Gastrocnemius medialis (tissue), 4 donors: ENCODE measurements at regions not wholly inside any gene's neighbourhood (a gene's known extent, or its start where the extent isn't known, plus 50 kb on each side); places are given as distances from the start of the nearest gene placed in this dataset.

Source experiments
- ATAC-seq, 2 donors: fragments of 150-250 bp; one replicate each; pipeline ENCODE4 v1.9.1; 2016
- DNase-seq, 2 donors: peaks; one replicate each; pipeline ENCODE4 v3.0.0-alpha.2; 2019
- H3K27ac ChIP-seq, 4 donors: fragments of 200-600 bp; sonication (generic); 1 replicate in 1 of 4; 2 replicates in 3 of 4; pipeline ENCODE4 v1.5.1; 2016 to 2018; ENCODE audit warnings: mild to moderate bottlenecking in 2 of 4, moderate library complexity in 1 of 4
- H3K27me3 ChIP-seq, 3 donors: fragments of 200-600 bp; sonication (generic) in 2 of 3; 1 replicate in 1 of 3; 2 replicates in 2 of 3; pipeline versions ENCODE4 v1.5.1 to v1.6.0; 2016 to 2019; ENCODE audit warnings: mild to moderate bottlenecking in 1 of 3, moderate library complexity in 1 of 3
- H3K36me3 ChIP-seq, 2 donors: fragments of 200-600 bp; sonication (generic) in 1 of 2; one replicate each; pipeline ENCODE4 v1.5.1; 2017 to 2018
- H3K4me1 ChIP-seq, 2 donors: fragments of 200-600 bp; sonication (generic) in 1 of 2; one replicate each; pipeline ENCODE4 v1.5.1; 2016 to 2017; ENCODE audit warnings: mild to moderate bottlenecking in 2 of 2
- H3K4me3 ChIP-seq, 4 donors: fragments of 200-600 bp; sonication (generic) in 3 of 4; 1 replicate in 1 of 4; 2 replicates in 3 of 4; pipeline ENCODE4 v1.5.1; 2016 to 2019; ENCODE audit warnings: mild to moderate bottlenecking in 2 of 4
- H3K9me3 ChIP-seq, 3 donors: fragments of 200-600 bp; sonication (generic) in 2 of 3; 1 replicate in 1 of 3; 2 replicates in 2 of 3; pipeline ENCODE4 v1.5.1; 2016 to 2019
- POLR2A ChIP-seq, 2 donors: fragments of 450-650 bp; IDR thresholded peaks; one replicate each; pipeline ENCODE4 v1.6.1; 2017; ENCODE audit warnings: antibody characterized with exemption in 2 of 2, mild to moderate bottlenecking in 2 of 2, moderate library complexity in 2 of 2
- in situ Hi-C, 4 donors: fragments of 200-750 bp; cut with MboI; loops; one replicate each; pipeline versions ENCODE4 v1.15.0 to v1.8.0; 2017; ENCODE audit warnings: low sequenced_read_pairs in 4 of 4
- intact Hi-C: fragments of 100-400 bp; cut with DNase I; formaldehyde crosslinking; loops from one replicate; pipeline ENCODE4 v1.15.1; 2023; ENCODE audit warnings: low total_unique reads
- TF ChIP-seq, protein P1 (sequence below), 5 experiments: fragments of 450-650 bp in 3 of 5; fragments of 200-600 bp in 2 of 5; sonication (generic) in 2 of 5; IDR thresholded peaks in 4 of 5; conservative IDR thresholded peaks in 1 of 5; 1 replicate in 4 of 5; 2 replicates in 1 of 5; pipeline ENCODE4 v1.5.1; 2016 to 2019; ENCODE audit warnings: antibody characterized with exemption in 5 of 5, mild to moderate bottlenecking in 3 of 5, moderate library complexity in 3 of 5

DNA sequence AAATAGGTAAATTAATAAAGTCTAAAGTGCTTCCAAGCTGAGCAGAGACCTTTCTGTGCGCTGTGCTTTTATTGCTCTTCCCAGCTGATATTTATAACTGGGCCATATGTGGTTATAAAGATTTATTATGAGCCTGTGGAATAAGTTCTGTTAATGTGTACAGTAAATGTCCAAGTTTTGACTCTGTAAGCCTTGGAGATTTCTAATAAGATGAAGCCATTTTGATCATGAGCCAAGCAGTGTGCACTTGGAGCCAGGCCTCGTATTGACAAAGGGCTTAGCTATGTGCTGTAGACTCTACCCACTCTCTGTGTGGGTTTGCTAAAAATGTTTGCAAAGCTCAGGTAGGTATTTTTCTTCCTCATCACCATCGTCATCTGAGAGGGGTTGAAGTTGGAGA lies 361.1 kb downstream of the FOXA2 start:
- TF ChIP-seq, protein P1, sequence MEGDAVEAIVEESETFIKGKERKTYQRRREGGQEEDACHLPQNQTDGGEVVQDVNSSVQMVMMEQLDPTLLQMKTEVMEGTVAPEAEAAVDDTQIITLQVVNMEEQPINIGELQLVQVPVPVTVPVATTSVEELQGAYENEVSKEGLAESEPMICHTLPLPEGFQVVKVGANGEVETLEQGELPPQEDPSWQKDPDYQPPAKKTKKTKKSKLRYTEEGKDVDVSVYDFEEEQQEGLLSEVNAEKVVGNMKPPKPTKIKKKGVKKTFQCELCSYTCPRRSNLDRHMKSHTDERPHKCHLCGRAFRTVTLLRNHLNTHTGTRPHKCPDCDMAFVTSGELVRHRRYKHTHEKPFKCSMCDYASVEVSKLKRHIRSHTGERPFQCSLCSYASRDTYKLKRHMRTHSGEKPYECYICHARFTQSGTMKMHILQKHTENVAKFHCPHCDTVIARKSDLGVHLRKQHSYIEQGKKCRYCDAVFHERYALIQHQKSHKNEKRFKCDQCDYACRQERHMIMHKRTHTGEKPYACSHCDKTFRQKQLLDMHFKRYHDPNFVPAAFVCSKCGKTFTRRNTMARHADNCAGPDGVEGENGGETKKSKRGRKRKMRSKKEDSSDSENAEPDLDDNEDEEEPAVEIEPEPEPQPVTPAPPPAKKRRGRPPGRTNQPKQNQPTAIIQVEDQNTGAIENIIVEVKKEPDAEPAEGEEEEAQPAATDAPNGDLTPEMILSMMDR (IDR thresholded peaks at IDR 0.05 in 4 of 5, conservative IDR thresholded peaks at IDR 0.05 in 1 of 5), result no peak
- TF ChIP-seq POLR2A (IDR thresholded peaks at IDR 0.05), result no peak
- H3K9me3 ChIP-seq, result no peaks in the 10 kb centered on the region

DNA sequence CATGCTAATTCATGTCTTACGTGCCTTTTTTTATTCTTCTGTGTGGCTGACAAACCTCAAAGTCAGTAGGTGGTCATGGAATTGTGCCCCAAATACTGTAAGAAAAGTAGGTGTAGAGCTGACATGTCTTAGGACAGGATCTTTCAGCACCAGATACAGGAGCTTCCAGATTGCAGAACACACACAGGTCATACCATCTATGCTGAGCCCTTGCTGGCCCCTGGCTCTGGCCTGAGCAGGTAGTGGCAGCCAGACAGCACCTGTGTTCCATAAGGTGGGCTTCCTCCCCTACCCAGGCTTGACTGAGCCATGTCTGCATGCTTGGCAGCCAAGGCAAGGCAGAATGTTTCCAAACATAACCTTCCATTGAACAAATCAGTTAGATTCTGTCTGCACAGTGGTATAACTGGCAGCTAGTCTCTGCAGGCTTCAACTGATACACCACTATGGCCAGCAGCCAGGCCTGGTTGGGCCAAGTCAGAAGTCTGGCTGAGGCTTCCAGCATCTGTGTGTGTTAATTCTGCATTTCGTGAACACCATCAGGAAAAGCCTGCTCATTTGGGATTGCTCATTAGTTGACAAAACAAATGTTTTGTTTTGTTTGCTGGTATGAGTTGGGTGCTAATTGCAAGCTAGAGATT lies 366.5 kb downstream of the FOXA2 start:
- Histone ChIP-seq H3K4me3 (no peak overlapping the region), H3K27me3 (peaks cover 0 to 5% (median 0%) of the 10 kb centered on the region in 3 donors), H3K4me1 (no peaks in the 10 kb centered on the region), H3K9me3 (no peaks in the 10 kb centered on the region), H3K36me3 (no peaks in the 10 kb centered on the region), H3K27ac (no peak overlapping the region)
- in situ Hi-C loops, result no loop called here
- intact Hi-C loops, result no loop called here
- DNase-seq (no peak), ATAC-seq (no peak)
- no peak for TF ChIP-seq POLR2A (IDR thresholded peaks at IDR 0.05)
- TF ChIP-seq, protein P1 (IDR thresholded peaks at IDR 0.05 in 4 of 5, conservative IDR thresholded peaks at IDR 0.05 in 1 of 5), result no peak

More for the DNA sequence above, 361.1 kb downstream of the FOXA2 start:
- DNase-seq (no peak), ATAC-seq (no peak)
- Histone ChIP-seq H3K4me3 (no peak overlapping the region), H3K36me3 (no peaks in the 10 kb centered on the region), H3K4me1 (no peaks in the 10 kb centered on the region), H3K27ac (no peak overlapping the region), H3K27me3 (no peaks in the 10 kb centered on the region)
- in situ Hi-C loops, result no loop called here
- intact Hi-C loops, result no loop called here

DNA sequence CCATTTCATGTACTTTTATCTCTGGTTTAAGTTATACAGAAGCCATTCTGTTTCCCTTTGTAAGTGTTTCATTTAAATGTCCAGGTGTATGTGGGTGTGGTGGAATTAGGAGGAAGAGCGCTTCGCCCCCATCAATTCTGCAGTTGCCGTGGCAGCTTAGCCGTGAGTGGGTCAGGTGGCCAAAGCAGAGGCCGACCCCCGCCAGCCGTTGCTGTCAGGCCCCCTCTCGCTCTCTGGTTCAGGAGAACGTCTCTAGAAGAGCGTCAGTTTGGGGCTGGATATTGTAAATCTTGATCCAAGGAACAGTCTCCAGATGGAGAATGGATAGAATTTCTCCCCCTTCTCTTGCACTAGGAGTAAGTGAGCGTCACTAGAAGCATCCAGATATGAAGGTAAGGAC lies 367.4 kb downstream of the FOXA2 start:
- in situ Hi-C loops (no loop called here), intact Hi-C loops (no loop called here)
- H3K4me1 ChIP-seq, result no peaks in the 10 kb centered on the region
- ATAC-seq, result no peak
- no peak for TF ChIP-seq POLR2A (IDR thresholded peaks at IDR 0.05)
- TF ChIP-seq, protein P1 (IDR thresholded peaks at IDR 0.05 in 4 of 5, conservative IDR thresholded peaks at IDR 0.05 in 1 of 5), result no peak
- H3K36me3 ChIP-seq, result no peaks in the 10 kb centered on the region
- H3K9me3 ChIP-seq, result no peaks in the 10 kb centered on the region
- no peak for DNase-seq
- no peak overlapping the region for H3K4me3 ChIP-seq
- H3K27me3 ChIP-seq, result peaks cover 0 to 5% (median 0%) of the 10 kb centered on the region in 3 donors
- H3K27ac ChIP-seq, result no peak overlapping the region

DNA sequence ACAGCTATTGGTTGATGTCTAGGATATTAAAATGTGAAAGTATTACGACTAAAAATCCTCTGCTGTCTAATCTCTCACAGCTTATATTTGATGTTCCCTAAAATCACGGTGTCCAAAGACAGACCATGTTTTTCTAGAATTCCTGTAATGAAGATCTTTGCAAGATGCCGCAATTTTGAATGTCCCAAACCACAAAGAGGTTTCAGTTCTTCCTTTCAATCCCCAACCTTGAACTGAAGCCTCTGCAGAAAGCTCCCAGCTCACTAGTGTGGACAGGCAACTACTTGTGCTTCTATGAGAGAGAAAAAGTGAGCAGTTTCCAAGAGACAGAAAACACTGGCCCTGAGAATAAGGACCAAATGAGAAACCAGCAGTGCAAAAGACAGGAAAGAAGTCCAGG lies 370.1 kb downstream of the FOXA2 start:
- Histone ChIP-seq H3K9me3 (no peaks in the 10 kb centered on the region), H3K27ac (no peak overlapping the region), H3K27me3 (peaks cover 0 to 5% (median 0%) of the 10 kb centered on the region in 3 donors), H3K36me3 (no peaks in the 10 kb centered on the region), H3K4me1 (no peaks in the 10 kb centered on the region), H3K4me3 (no peak overlapping the region)
- intact Hi-C loops, result no loop called here
- no peak for DNase-seq
- no peak for ATAC-seq
- no peak for TF ChIP-seq POLR2A (IDR thresholded peaks at IDR 0.05)
- in situ Hi-C loops, result no loop called here

DNA sequence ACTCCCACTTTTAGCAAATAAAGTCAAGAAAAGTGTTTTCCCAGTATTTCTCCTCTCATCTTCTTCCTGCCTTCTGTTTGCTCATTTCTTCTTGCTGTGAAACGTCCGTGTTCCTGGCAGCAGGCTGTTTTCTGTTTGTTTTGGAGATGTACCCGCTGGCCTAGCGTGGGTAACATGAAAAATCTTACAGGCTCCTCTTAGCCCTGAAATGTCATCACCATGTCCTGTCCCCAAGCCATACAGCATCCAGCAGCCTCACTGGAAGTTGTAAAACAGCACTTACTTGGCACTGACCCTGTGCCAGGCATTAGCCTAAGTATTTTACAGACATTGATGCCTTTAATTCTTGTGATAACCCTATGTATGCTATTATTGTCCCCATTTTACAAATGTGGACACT lies 371.1 kb downstream of the FOXA2 start:
- Histone ChIP-seq H3K4me3 (no peak overlapping the region), H3K4me1 (no peaks in the 10 kb centered on the region), H3K9me3 (no peaks in the 10 kb centered on the region), H3K36me3 (no peaks in the 10 kb centered on the region), H3K27ac (no peak overlapping the region), H3K27me3 (peaks cover 0 to 5% (median 0%) of the 10 kb centered on the region in 3 donors)
- intact Hi-C loops (no loop called here), in situ Hi-C loops (no loop called here)
- no peak for TF ChIP-seq POLR2A (IDR thresholded peaks at IDR 0.05)
- ATAC-seq, result peak in 1 of 2 donors; percentile 26
- DNase-seq, result no peak

DNA sequence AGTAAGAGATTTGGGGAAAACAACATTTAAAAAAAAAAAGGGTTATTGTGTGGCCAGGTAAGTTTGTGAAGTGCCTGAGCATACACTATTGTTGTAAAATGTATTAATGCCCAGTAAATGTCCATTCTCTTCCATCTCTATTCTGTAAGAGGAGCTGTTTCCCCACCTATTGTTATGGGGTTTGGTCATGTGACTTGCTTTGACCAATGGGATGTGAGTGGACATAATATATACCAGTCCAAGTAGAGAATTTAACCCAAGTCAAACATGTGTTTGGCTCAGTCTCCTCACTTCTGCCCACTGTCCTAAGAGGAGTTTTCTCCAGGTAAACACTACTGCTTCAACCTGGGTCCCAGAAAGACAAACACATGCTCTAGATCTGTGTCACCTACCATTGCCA lies 377.1 kb downstream of the FOXA2 start:
- intact Hi-C loops, result no loop called here
- Histone ChIP-seq H3K36me3 (no peaks in the 10 kb centered on the region), H3K4me1 (no peaks in the 10 kb centered on the region), H3K9me3 (no peaks in the 10 kb centered on the region), H3K27me3 (no peaks in the 10 kb centered on the region), H3K4me3 (no peak overlapping the region), H3K27ac (no peak overlapping the region)
- TF ChIP-seq POLR2A (IDR thresholded peaks at IDR 0.05), result no peak
- TF ChIP-seq, protein P1 (IDR thresholded peaks at IDR 0.05 in 4 of 5, conservative IDR thresholded peaks at IDR 0.05 in 1 of 5), result no peak
- in situ Hi-C loops, result no loop called here
- ATAC-seq (no peak), DNase-seq (no peak)
